ENCODE measurements at regions not wholly inside any gene's neighbourhood (a gene's known extent, or its start where the extent isn't known, plus 50 kb on each side); places are given as distances from the start of the nearest gene placed in this dataset.

DNA sequence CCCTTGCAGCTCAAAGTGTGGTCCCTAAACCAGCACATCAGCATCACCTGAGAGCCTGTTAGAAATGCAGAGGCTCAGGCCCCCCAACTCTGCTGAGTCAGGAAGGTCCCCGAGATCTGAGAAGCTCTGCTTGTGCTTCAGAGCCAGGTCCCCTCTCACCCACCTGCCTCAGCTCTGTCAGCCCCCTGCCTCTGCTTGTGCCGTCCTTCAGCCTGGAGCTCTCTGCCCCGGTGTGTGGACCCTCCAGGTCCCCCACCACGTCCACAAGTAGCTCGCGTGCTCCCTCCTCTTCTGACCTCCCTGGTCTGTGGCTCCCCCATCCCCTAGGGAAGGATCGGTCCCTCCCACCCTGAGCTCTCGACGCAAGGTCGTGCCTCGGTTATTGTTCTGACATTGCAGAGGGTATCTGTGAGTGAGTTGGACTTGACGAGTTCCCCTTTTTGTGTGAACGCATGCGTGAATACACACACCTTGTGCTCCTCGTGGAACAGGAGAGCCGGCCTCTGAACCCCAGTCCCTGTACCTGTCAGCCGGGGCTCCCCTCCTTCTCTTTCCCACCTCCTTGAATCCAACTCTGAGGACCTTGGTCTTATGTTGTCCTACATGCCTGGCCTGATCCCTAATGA is 75.5 kb upstream of the TAF1B start:
- no peak overlapping the region for H3K4me3 ChIP-seq
- peak overlapping the region in 1 of 21 experiments; percentile 70 for H3K27ac ChIP-seq

DNA sequence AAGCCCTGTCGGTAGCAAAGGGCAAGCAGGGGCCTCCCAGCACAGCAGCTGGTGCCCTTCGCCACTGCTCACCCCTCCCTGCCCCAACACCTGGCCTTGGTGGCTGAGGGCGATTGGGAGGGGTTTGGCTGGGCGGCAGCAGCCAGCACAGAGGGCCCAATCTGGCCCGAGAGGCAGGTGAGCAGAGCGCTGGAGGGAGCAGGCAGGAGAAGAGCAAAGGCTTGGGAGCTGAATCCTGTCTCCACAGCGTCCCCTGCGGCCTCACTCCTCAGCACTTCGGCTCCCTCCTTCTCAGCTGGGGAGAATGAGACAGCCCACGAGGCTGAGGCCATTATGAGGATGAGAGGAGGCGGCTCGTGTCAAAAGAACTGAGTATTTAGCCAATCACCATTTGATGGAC is 74.9 kb upstream of the TAF1B start:
- Histone ChIP-seq H3K27ac (peak overlapping the region in 1 of 21 experiments; percentile 70), H3K4me3 (no peak overlapping the region)

DNA sequence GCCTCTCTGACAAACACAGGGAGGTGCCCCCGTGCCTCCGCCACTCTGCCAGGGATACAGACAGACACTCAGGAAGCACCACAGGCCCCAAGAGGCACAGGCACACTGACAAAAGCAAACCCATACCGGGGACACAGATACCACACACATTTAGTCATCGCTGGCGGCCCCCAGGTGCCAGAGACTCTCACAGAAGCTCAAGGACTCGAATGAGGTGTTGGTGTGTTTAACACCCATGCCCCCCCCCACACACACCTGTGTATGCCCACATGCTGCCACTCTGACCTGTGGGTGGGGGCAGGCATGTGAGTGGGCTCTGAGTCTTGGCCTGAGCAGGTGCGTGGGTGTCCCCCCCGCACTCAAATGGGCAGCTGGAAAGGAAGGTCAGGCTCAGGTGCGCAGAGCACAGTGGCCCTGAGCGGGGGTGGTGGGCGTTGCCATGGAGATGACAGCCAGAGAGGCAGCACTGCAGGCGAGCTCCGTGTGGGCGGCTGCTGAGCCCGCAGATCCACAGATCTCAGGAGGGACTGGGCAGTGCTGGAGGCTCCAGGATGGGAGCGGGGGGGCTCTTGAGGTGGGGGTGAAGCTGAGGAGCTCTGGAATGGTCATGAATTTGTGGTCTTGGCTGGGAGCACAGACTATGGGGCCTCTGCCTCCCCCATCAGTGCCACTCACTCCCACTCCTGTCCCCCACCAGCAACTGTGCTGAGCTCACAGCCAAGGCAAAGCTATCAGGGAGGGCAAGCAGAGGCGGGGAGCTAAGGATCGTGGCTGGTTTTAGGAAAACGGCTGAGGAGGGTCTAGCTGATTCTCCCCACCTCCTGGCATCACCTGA is 73.9 kb upstream of the TAF1B start:
- H3K4me3 ChIP-seq = no peak overlapping the region
- peak overlapping the region in 8 of 21 experiments; percentile 18 to 75 (median 60) for H3K27ac ChIP-seq

DNA sequence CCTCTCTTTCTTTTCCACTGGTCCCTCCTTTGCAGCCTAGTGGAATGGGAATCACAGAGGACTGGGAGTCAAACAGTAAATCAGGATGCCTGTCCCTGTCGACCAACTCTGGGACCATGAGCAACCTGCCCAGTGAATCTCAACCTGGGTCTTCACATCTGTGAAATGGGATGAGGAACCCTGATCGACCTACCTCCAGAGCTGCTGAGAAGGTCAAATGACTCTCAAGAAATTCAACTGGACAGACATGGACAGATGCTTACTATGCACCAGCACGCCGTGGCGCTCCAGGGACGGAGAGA is 73.3 kb upstream of the TAF1B start:
- H3K27ac ChIP-seq = peak overlapping the region in 14 of 21 experiments; percentile 18 to 81 (median 66)

DNA sequence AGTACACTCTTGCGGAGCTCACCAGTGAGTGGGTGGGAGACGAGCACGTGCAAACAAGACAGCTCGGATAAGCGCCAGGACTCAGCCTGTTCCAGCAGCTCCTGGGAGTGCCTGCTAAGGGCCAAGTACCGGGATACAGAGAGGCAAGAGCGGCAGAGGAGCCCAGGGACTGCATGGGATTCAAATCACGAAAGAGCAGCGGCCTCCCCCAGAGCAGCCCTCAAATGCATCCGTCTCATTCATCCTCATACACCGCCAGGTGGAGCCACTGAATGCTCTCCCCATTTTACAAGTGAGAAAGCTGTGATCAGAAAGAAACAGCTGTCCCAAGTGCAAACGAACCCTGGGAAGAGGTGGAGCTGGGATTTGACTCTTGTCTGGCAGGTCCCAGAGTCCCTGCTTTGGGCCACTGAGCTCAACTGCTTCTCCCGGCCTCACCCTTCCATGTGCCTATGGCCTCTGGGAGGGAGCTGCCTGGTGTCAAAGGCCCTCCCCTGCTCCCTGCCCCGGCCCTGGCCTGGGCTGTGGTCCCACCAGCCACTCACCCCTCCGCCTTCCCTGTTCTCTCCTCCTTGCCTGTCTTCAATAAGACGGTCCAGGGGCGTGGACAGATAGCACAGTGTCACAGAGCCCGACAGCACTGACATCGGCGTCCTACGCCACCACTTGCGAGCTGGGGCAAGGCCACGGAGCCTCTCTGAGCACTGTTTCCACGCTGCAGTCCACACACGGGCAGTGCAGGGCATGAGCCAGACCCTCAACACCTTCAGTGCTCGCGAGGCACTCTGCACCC is 72.8 kb upstream of the TAF1B start:
- Histone ChIP-seq H3K4me3 (no peak overlapping the region), H3K27ac (peak overlapping the region in 20 of 21 experiments; percentile 39 to 82 (median 70))

More for the DNA sequence above, 73.3 kb upstream of the TAF1B start:
- H3K4me3 ChIP-seq = no peak overlapping the region

DNA sequence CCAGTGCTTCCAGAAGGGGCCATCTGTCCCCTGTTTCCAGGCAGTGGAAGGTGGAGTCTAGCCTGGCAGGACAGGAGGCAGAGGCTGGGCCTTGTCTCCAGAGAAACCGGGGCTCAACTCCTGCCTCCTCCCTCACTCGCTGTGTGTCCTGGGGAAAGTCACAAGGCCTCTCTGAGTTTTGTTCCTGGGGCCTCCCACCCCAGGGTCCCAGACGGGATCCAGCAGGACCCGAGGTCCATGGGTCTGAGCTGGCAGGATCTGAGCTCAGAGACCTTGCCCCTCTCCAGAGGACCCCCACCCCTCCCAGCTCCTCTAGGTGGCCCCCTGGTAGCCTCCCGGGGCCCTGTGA is 72.2 kb upstream of the TAF1B start:
- Histone ChIP-seq H3K4me3 (no peak overlapping the region), H3K27ac (peak overlapping the region in 20 of 21 experiments; percentile 39 to 82 (median 70))

DNA sequence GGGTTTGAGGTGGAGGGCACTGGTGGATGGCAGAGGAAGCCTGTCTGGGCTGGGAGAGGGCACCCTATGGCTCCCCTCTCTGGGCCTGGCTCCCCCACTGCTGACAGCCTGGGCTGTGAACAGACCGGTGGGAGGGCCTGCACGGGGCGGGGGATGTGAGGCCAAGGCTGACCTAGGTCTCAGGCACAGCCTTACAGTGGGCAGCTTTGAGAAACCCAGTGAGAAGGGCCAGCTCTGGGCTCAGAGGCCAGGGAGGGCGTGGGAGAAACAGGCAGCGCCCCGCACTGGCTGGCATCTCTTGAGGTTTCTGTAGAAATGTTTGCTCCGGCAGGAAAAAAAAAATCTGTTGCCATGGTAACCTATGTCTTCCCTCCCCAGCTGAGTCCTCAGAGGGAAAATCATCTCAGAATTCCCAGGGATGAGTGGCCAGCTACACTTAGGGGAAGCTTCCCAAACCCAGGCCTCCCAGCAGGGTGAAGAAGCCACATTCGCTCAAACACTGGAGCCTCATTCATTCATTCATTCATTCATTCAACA is 71.7 kb upstream of the TAF1B start:
- H3K27ac ChIP-seq = peak overlapping the region in 20 of 21 experiments; percentile 39 to 82 (median 70)
- H3K4me3 ChIP-seq = no peak overlapping the region

DNA sequence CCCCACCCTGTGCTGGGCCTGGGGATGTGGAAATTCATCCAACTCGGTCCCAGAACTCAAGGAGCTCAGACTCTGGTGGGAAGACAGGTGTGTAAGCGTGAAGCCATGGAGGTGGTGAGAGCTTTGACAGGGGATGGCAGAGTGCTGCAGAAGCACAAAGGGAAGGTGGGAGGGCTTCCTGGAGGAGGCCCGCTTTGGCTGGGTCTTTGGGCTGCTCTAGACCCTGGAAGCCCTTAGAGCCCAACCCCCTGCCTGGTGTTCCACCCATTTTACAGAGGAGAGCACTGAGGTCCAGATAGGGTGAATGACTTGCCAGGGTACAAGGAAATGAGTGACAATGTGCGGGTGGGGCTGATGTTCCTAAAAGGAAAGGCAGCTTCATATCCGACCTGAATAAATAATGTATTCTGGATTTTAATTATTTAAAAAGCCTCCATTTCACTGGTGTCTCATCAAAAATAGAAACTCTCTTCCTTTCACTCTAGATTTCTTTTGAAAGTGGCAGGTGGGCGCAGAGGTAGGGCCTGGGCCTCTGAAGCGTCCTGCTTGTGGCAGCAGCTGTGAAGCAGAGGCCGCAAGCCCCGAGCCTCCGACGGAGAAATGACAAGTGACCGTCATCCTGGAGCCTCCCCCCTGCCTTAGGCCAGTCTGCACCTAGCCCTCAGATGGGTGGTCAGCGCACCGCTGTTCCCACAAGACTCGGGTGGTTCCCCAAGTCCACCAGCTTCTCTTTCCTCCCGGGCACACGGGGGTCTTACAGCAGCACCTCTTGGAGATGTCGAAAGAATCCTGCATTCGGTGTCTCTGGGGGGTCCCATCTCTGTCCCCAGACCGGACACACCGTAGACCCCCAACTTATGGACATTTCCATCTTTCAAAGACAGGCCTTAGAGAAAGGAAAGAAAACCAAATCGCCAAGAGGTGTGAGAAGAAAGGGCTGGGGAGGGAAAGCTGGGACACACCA is 71.0 kb upstream of the TAF1B start:
- Histone ChIP-seq H3K4me3 (no peak overlapping the region), H3K27ac (peak overlapping the region in 14 of 21 experiments; percentile 14 to 81 (median 60))

DNA sequence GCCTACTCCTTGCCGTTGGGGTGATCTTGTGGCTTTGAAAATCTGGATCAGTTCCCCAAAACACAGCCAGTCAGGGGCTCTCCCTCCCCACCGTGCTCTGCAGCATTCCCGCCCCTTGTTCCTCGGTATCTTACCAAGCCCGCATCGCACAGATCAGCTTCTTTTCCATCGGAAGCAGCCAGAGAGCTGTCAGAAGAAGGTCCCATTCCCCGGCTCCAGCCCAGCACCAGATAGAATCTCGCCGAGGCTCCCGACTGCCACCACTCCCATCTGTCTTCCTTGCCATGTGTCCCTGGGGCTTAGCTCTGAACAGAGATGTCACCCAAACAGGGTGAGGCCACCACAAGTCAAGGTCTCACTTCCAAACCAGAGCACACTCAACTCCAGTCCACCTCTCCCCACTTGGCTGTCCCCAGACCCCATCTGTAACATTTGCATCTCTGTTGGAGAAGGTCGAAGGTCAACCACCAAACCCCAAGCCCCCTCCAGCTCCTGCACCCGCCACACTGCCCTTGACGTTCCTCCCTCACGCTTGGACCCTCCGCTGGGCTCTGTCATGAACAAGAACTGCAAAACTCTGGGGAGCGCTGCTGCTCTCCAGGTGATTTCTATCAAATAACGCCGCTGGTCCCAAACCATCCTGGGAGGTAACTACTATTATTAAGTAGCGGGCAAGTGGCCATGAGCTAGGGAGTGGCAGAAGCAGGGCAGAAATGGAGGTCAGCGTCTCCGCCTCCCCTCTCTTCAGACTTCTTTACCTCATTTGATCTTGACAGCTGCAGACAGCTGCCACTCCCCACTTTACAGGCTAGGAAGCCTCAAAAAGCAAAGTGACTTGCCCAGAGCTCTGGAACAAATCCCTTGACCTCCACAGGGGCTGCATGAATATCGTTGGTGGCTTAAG is 70.0 kb upstream of the TAF1B start:
- Histone ChIP-seq H3K27ac (peak overlapping the region in 12 of 21 experiments; percentile 9 to 66 (median 24)), H3K4me3 (no peak overlapping the region)

DNA sequence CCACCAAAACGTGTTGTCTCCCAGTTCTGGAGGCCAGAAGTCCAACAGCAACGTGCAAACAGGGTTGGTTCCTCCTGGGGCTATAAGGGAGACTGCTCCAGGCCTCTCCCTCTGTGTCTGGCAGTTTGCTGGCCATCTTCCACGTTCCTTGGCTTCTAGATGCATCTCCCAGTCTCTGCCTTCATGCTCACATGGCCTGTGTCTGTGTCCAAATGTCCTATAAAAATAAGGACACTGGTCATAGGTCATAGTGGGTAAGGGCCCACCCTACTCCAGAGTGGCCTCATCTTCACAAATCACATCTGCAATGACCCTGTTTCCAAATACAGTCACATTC is 69.4 kb upstream of the TAF1B start:
- Histone ChIP-seq H3K27ac (peak overlapping the region in 4 of 21 experiments; percentile 16 to 19 (median 17)), H3K4me3 (no peak overlapping the region)

DNA sequence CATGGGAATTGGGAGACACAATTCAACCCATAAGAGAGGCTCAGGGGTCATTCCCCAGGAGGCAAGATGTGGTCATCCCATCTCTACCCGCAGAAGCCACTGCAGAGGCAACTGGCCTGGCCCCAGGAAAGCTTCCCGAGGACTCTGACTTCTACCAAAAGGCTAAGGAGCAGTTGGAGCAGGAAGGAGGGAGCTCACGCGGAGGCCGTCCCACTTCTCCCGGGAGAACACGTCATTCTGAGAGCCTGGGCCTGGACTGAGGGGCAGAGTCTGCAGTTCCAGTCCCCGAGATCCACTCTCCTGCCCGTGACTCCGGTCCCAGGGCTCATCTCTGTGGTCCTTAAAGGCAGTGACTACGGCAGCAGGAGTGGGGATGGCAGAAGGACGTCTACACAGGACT is 69.0 kb upstream of the TAF1B start:
- Histone ChIP-seq H3K4me3 (no peak overlapping the region), H3K27ac (peak overlapping the region in 2 of 21 experiments; percentile 14 to 17)

DNA sequence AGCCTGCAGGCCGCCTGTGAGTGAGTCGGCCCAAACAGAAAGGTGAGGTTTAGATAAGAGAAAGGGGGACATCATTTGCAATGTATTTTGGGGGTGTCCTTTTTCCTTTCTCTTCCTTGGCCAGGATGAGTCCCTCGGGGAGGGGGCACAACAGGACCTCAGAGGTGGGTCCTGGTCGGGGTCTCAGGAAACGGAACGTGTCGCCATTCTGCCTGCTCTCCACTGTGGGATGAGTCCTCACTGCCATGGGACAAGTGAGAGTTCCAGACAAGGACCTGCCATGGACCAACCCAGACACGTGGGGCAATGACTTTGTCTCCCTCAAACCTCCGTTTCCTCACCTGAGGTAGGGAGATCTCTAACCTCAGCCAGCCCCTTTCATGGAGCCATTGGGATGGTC is 67.9 kb upstream of the TAF1B start:
- Histone ChIP-seq H3K27ac (no peak overlapping the region), H3K4me3 (no peak overlapping the region)

DNA sequence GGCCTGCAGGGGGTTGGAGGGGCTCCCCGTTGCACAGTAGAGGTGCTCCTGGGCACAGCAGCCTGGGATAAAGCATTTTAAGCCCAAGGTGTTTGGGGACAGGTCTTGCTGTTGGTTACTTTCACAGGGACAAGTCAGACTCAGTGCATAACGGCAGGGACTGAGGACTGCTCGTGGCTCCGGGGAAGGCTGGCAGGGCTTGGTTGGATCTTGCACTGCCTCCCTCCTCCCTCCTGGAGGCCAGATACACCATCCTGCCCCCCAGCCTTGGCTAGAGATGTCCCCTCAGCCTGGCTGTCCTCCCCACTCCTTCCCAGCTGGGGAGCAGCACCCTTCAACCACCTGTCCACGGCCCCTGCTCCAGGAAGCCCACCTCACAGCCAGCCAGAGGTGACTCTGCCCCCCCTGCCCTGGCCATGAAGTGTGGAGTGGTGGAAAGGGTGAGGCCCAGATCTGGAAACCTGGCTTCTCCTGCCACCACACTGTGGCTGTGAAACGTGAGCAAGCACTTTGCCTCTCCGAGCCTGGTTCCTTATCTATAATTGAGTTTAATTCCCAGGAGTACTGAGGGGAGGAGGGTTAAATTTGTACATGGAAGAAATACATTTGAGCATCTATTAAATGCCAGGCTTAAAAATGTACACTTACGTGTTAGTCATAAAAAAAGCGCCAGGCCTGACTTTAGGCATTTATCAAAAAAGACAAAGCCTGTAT is 67.1 kb upstream of the TAF1B start:
- no peak overlapping the region for H3K27ac ChIP-seq
- H3K4me3 ChIP-seq = no peak overlapping the region

DNA sequence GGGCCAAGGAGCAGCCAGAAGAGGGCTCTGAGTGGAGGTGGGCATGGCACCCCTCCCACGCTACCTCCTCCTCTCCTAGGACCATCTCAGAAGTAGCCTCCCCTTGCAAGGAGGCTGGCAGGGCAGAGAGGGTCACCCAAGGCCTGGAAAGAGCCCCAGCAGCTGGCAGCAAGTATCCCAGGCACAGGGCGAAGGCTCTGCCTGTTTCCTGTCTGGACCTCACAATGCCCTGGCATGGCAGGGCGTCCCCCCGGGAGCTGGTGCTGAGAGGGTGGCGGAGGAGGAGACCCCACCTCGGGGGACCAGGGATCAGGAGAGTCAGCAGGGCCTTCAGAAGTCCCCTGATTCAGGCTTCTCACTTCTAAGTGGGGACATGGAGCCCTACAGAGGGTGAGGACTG is 66.2 kb upstream of the TAF1B start:
- H3K27ac ChIP-seq = no peak overlapping the region

DNA sequence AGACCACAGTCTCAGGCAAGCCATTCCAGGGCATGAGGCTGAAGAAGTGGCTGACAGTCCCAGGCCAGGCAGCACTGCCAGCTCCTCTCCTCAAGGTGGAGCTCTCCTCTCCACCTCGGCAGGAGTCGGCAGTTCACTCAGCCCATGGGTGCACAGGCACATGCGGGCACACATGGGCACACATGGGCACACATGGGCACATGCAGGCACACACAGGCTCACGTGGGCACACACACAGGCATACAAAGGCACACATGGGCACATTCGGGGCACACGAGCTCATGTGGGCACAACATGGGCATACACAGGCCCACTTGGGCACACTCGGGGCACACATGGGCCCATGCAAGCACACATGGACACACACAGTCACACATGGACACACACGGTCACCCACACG is 65.3 kb upstream of the TAF1B start:
- Histone ChIP-seq H3K4me3 (no peak overlapping the region), H3K27ac (peak overlapping the region in 1 of 21 experiments; percentile 14)

More for the DNA sequence above, 66.2 kb upstream of the TAF1B start:
- H3K4me3 ChIP-seq = no peak overlapping the region

DNA sequence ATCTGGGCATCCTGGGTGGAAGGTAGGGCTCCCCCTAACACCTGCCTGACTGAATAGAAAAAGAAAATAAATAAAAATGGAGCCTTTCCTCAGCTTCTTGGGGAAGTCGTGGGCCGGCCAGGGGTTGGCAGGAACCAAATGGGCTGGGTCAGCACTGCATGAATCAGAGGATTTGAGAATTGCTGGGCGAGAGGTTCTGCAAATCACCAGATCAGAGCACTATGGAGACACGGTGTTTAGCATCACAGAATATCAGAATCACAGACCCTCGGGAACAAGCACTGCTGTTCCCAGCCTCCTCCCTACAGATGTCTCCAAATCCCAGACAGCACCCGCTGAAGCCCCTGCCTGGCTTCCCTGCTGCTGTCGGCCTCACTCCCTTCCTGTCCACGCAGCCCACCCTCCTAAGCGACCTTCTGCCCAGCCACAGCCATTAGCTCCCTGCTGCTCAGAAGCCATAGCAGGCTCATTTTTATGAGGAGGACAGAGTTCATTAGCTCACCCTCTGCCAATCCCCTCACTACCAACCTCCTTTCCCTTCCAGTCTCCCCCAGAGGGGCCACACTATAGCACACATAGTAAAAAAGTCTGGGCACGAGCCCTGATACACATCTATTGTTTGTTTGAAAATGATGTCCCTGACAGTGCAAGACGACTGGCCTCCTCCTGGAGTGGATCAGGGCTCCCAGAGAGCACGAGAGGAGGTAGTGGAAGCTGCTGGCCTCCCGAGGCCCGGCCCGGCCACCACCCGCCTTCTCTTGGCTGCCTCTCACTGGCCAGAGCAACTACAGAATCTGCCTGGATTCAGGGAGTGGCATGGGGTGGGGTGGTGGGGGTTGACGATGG is 64.6 kb upstream of the TAF1B start:
- peak overlapping the region in 4 of 21 experiments; percentile 9 to 41 (median 14) for H3K27ac ChIP-seq
- H3K4me3 ChIP-seq = no peak overlapping the region
